Fibroblast of mammary gland (primary cell): ENCODE measurements at regions not wholly inside any gene's neighbourhood (a gene's known extent, or its start where the extent isn't known, plus 50 kb on each side); places are given as distances from the start of the nearest gene placed in this dataset.

ENCODE experiments used
- DNase-seq: peaks from one replicate; pipeline ENCODE4 v3.0.0-alpha.2; 2010; ENCODE audit warnings: low read depth
- H3K4me3 ChIP-seq: 2 replicates; pipeline ENCODE4 v1.5.1; 2011; ENCODE audit warnings: low read depth, mild to moderate bottlenecking, low read length, moderate library complexity; ENCODE audit not compliant: control insufficient read depth
- TF ChIP-seq, protein P1 (sequence below): conservative IDR thresholded peaks from 2 replicates; pipeline ENCODE4 v1.5.1; 2011; ENCODE audit warnings: low read depth, low read length, inconsistent platforms; ENCODE audit not compliant: control insufficient read depth, insufficient read depth

DNA sequence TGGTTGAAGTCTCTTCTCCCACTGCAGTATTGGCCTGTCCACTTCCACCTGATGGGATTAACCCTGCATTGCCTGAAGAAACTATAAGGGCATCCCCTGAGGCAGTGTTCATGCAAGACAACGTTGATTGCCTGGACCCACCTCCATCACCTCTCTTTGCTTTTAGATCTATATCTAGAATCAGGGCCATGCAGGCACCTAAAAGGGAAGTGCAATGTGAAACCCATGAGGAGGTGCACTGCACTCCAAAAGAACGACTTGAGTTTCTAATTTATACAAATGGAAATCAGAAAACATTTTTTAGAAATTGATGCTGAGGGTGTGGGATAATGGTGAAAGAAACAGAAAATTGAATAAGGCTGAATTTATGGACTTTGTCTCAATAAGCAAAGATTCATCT is 694.4 kb downstream of the TRAM1L1 start:
- DNase-seq = no peak
- TF ChIP-seq, protein P1, sequence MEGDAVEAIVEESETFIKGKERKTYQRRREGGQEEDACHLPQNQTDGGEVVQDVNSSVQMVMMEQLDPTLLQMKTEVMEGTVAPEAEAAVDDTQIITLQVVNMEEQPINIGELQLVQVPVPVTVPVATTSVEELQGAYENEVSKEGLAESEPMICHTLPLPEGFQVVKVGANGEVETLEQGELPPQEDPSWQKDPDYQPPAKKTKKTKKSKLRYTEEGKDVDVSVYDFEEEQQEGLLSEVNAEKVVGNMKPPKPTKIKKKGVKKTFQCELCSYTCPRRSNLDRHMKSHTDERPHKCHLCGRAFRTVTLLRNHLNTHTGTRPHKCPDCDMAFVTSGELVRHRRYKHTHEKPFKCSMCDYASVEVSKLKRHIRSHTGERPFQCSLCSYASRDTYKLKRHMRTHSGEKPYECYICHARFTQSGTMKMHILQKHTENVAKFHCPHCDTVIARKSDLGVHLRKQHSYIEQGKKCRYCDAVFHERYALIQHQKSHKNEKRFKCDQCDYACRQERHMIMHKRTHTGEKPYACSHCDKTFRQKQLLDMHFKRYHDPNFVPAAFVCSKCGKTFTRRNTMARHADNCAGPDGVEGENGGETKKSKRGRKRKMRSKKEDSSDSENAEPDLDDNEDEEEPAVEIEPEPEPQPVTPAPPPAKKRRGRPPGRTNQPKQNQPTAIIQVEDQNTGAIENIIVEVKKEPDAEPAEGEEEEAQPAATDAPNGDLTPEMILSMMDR = no peak
- no peak overlapping the region for H3K4me3 ChIP-seq

DNA sequence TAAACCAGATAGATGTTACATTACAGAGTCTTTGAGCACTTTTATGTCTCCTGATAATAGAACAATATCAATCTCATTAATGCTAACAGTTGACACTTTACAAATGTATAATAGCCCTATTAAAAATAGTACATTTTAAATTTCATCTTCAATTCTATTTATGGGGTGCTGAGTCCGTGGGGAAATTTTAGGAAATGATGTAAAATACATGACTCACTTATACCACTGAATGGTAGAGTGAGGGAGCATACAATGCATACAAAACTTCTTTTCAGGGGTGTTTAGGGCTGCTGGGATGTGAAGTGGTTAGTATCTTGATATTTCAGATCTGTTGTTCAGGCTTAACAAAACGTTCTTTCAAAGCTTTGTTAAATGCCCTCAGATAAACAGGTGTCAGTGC is 696.2 kb downstream of the TRAM1L1 start:
- H3K4me3 ChIP-seq = no peak overlapping the region
- DNase-seq = no peak
- TF ChIP-seq, protein P1 = no peak

DNA sequence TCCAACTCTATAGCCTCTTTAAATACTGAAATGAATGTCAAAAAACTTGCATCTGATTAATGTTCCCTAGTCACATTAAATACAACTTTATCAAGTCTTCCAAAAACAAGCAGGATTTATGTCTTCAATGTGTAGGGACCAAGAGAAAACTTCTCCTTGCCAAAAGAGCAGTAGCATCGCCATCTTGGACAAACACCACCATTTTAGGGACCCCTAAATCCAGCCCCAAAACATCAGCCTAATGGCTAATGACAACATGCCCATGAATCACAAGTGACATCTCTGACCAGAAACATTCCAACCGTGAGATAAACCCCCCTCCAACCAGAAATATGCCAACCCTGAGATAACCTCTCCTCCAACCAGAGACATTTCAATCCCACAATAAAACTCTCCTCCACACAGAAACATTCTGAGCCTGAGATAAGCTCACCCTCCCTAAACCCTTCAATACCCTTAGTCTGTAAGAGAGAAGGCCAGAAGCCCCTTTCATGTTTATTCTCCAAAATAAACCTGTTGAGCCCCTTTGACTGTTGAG is 697.4 kb downstream of the TRAM1L1 start:
- TF ChIP-seq, protein P1 = no peak
- no peak for DNase-seq
- H3K4me3 ChIP-seq = no peak overlapping the region

DNA sequence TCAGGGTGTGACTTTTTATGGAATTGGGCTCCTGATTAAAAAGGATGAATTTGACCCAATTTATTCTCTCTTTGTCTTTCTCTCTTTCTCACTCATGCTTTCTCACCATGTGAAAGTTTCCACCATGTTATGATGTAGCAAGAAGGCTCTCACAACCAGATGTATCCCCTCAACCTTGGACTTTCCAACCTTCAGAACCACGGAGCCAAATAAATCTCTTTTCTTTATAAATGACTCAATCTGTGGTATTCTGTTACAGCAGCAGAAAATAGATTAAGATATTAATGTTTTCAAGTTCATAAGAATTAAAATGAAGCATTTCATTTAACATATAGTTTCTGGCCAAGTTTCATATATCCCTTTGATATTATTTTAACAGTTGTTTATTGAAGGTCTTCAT is 698.5 kb downstream of the TRAM1L1 start:
- TF ChIP-seq, protein P1 = no peak
- no peak for DNase-seq
- no peak overlapping the region for H3K4me3 ChIP-seq

DNA sequence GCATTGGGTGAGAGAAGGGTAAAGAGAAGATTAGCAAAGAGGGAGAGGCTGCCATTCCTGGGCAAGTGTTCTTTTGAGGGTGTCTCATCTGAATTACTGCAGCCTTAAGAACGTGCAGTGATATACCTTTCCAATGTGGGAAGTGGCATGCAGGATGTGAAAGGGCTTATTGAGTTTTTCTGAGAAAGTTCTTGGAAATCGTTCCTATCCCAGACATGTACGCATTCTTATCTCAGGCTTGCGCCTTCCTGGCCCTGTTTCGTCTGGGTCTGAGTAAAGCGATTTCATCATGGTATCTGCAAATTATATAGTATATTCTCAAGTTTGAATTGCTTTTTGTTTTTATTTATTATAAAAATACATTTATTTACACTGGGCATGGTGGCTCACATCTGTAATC is 699.8 kb downstream of the TRAM1L1 start:
- no peak for DNase-seq
- no peak overlapping the region for H3K4me3 ChIP-seq
- TF ChIP-seq, protein P1 = no peak

DNA sequence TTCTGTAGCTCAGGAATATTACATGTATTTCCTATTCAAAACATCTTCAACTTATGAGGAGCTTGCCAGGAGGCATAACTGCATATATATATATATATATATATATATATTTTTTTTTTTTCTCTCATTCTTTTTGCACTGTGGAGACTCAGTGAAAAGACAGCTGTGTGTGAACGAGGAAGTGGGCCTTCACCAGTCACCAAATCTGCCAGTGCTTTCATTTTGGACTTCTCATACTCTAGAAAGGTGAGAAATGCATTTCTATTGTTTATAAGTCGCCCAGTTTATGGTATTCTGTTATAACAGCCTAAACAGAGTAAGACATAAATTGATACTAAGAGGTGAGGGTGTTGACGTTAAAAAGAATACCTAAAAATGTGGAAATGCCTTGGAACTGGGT is 710.6 kb downstream of the TRAM1L1 start:
- H3K4me3 ChIP-seq = no peak overlapping the region
- no peak for DNase-seq
- TF ChIP-seq, protein P1 = no peak

DNA sequence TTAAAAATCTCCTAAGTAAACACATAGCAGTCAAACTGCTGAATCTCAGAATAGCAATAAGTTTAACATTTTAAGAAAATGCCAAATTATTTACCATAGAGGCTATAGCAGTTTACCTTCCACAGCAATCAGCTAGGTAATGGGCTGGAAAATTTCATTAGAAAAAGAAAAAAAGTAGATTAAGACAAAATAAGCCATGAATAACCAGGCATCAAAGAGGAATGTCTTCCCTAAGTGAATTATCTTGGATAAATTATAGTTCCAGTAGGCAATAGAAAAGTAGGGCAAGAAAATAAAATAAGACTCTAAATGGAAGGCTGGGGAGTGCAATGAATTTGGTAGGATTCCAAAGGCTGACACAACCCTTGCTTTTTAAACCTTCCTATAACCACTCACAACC is 722.8 kb downstream of the TRAM1L1 start:
- TF ChIP-seq, protein P1 = no peak
- DNase-seq = no peak
- H3K4me3 ChIP-seq = no peak overlapping the region
